ENCODE measurements at regions not wholly inside any gene's neighbourhood (a gene's known extent, or its start where the extent isn't known, plus 50 kb on each side); places are given as distances from the start of the nearest gene placed in this dataset.

- no peak for DNase-seq (ENCODE audit: low spot score)
- no peak for FAIRE-seq
These were observed 1033.5 kb downstream of the SLITRK1 start for GRCh38 chr13:82848766-82849165.

GRCh38 chr13:82847595-82847994 lies 1034.7 kb downstream of the SLITRK1 start:
- no peak for DNase-seq (ENCODE audit: low spot score)
- FAIRE-seq: no peak

- FAIRE-seq (no peak), DNase-seq (ENCODE audit: low spot score) (no peak)
These were observed 1048.4 kb downstream of the SLITRK1 start for GRCh38 chr13:82833923-82834322.

GRCh38 chr13:82829040-82829439 lies 1053.2 kb downstream of the SLITRK1 start:
- DNase-seq (ENCODE audit: low spot score) (no peak), FAIRE-seq (no peak)

GRCh38 chr13:82827724-82828123 lies 1054.5 kb downstream of the SLITRK1 start:
- FAIRE-seq (no peak), DNase-seq (ENCODE audit: low spot score) (no peak)

- no peak for DNase-seq (ENCODE audit: low spot score)
These were observed 1059.3 kb downstream of the SLITRK1 start for GRCh38 chr13:82822935-82823334.

GRCh38 chr13:82817133-82817532 lies 1065.1 kb downstream of the SLITRK1 start:
- no peak for FAIRE-seq
- DNase-seq (ENCODE audit: low spot score): no peak

More at GRCh38 chr13:82822935-82823334, 1059.3 kb downstream of the SLITRK1 start:
- FAIRE-seq: no peak

- no peak for FAIRE-seq
- no peak for DNase-seq (ENCODE audit: low spot score)
These were observed 1066.5 kb downstream of the SLITRK1 start for GRCh38 chr13:82815791-82816190.

- no peak for FAIRE-seq
- no peak for DNase-seq (ENCODE audit: low spot score)
These were observed 1078.9 kb downstream of the SLITRK1 start for GRCh38 chr13:82803341-82803740.

- DNase-seq (ENCODE audit: low spot score) (no peak), FAIRE-seq (no peak)
These were observed 1079.7 kb downstream of the SLITRK1 start for GRCh38 chr13:82802528-82802927.

GRCh38 chr13:82800391-82800790 lies 1081.9 kb downstream of the SLITRK1 start:
- FAIRE-seq (no peak), DNase-seq (ENCODE audit: low spot score) (no peak)

GRCh38 chr13:82797876-82798275 lies 1084.4 kb downstream of the SLITRK1 start:
- FAIRE-seq (no peak), DNase-seq (ENCODE audit: low spot score) (no peak)

- DNase-seq (ENCODE audit: low spot score) (no peak), FAIRE-seq (no peak)
These were observed 1091.2 kb downstream of the SLITRK1 start for GRCh38 chr13:82791035-82791434.

- no peak for DNase-seq (ENCODE audit: low spot score)
- no peak for FAIRE-seq
These were observed 1109.5 kb downstream of the SLITRK1 start for GRCh38 chr13:82772816-82773215.

- FAIRE-seq: no peak
- DNase-seq (ENCODE audit: low spot score): no peak
These were observed 1115.4 kb downstream of the SLITRK1 start for GRCh38 chr13:82766732-82767321.

- no peak for FAIRE-seq
- DNase-seq (ENCODE audit: low spot score): no peak
These were observed 1124.2 kb downstream of the SLITRK1 start for GRCh38 chr13:82758044-82758443.

GRCh38 chr13:82751206-82751605 lies 1131.1 kb downstream of the SLITRK1 start:
- no peak for DNase-seq (ENCODE audit: low spot score)
- FAIRE-seq: no peak

GRCh38 chr13:82749551-82749950 lies 1132.7 kb downstream of the SLITRK1 start:
- no peak for FAIRE-seq

GRCh38 chr13:82747958-82748357 lies 1134.3 kb downstream of the SLITRK1 start:
- no peak for DNase-seq (ENCODE audit: low spot score)
- FAIRE-seq: no peak

More at GRCh38 chr13:82749551-82749950, 1132.7 kb downstream of the SLITRK1 start:
- no peak for DNase-seq (ENCODE audit: low spot score)

GRCh38 chr13:82747291-82747690 lies 1135.0 kb downstream of the SLITRK1 start:
- no peak for FAIRE-seq
- no peak for DNase-seq (ENCODE audit: low spot score)

- no peak for DNase-seq (ENCODE audit: low spot score)
- no peak for FAIRE-seq
These were observed 1141.8 kb downstream of the SLITRK1 start for GRCh38 chr13:82740442-82740841.

- FAIRE-seq (no peak), DNase-seq (ENCODE audit: low spot score) (no peak)
These were observed 1142.4 kb downstream of the SLITRK1 start for GRCh38 chr13:82739881-82740280.

- DNase-seq (ENCODE audit: low spot score) (no peak), FAIRE-seq (no peak)
These were observed 1152.9 kb downstream of the SLITRK1 start for GRCh38 chr13:82729401-82729800.

- no peak for DNase-seq (ENCODE audit: low spot score)
- FAIRE-seq: no peak
These were observed 1161.3 kb downstream of the SLITRK1 start for GRCh38 chr13:82720986-82721385.
